ENCODE measurements at regions not wholly inside any gene's neighbourhood (a gene's known extent, or its start where the extent isn't known, plus 50 kb on each side); places are given as distances from the start of the nearest gene placed in this dataset.

- TF ChIP-seq CTCF (IDR thresholded peaks at IDR 0.05) = no peak
- no peak for TF ChIP-seq POLR2AphosphoS5 (IDR thresholded peaks at IDR 0.05)
- no peak for TF ChIP-seq POLR2A (IDR thresholded peaks at IDR 0.05)
Observed at GRCh38 chr5:121263456-121263855, 588.2 kb upstream of the FTMT start.
